ENCODE measurements at regions not wholly inside any gene's neighbourhood (a gene's known extent, or its start where the extent isn't known, plus 50 kb on each side); places are given as distances from the start of the nearest gene placed in this dataset.

DNA sequence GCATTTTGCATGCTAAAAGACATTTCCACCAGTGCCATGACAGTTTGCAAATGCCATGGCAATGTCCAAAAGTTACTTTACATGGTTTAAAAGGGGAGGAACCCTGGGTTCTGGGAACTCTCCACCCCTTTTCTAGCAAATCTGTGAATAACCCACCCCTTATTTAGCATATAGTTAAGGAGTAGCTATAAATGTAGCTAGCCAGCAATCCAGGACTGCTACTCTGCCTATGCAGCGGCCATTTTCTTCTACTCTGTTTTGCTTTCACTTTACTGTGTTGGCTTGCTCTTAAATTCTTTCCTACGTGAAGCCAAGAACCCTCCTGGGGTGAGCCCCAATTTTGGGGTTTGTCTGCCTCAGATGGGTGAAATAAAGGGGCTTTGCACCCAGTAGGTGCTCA is 141.0 kb downstream of the PTPN11 start:
- ATAC-seq = peak; percentile 65
- TF ChIP-seq PPARA (CRISPR knock-in tag; IDR thresholded peaks at IDR 0.05; ENCODE audit: borderline replicate concordance) = no peak
- TF ChIP-seq POU6F1 (CRISPR knock-in tag; IDR thresholded peaks at IDR 0.05; ENCODE audit: borderline replicate concordance, low read depth) = no peak
- no peak for TF ChIP-seq GLIS3 (CRISPR knock-in tag; IDR thresholded peaks at IDR 0.05)
- no peak for TF ChIP-seq TCF4 (CRISPR knock-in tag; IDR thresholded peaks at IDR 0.05; ENCODE audit: borderline replicate concordance)
- TF ChIP-seq ZNF565 (CRISPR knock-in tag; conservative IDR thresholded peaks at IDR 0.05; ENCODE audit: low read depth) = no peak
- TF ChIP-seq TSHZ2 (CRISPR knock-in tag; IDR thresholded peaks at IDR 0.05) = no peak
- TF ChIP-seq ZFP3 (CRISPR knock-in tag; IDR thresholded peaks at IDR 0.05) = no peak
- TF ChIP-seq ZFP30 (CRISPR knock-in tag; IDR thresholded peaks at IDR 0.05) = no peak
- TF ChIP-seq SNAI2 (CRISPR knock-in tag; IDR thresholded peaks at IDR 0.05) = no peak
- TF ChIP-seq ISL1 (CRISPR knock-in tag; IDR thresholded peaks at IDR 0.05) = no peak
- no peak for TF ChIP-seq ARNTL (CRISPR knock-in tag; IDR thresholded peaks at IDR 0.05; ENCODE audit: borderline replicate concordance, low read depth)
- TF ChIP-seq, protein P1, sequence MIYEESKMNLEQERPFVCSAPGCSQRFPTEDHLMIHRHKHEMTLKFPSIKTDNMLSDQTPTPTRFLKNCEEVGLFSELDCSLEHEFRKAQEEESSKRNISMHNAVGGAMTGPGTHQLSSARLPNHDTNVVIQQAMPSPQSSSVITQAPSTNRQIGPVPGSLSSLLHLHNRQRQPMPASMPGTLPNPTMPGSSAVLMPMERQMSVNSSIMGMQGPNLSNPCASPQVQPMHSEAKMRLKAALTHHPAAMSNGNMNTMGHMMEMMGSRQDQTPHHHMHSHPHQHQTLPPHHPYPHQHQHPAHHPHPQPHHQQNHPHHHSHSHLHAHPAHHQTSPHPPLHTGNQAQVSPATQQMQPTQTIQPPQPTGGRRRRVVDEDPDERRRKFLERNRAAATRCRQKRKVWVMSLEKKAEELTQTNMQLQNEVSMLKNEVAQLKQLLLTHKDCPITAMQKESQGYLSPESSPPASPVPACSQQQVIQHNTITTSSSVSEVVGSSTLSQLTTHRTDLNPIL (CRISPR knock-in tag; IDR thresholded peaks at IDR 0.05; ENCODE audit: low read depth) = no peak
- TF ChIP-seq RARB (CRISPR knock-in tag; IDR thresholded peaks at IDR 0.05) = no peak

DNA sequence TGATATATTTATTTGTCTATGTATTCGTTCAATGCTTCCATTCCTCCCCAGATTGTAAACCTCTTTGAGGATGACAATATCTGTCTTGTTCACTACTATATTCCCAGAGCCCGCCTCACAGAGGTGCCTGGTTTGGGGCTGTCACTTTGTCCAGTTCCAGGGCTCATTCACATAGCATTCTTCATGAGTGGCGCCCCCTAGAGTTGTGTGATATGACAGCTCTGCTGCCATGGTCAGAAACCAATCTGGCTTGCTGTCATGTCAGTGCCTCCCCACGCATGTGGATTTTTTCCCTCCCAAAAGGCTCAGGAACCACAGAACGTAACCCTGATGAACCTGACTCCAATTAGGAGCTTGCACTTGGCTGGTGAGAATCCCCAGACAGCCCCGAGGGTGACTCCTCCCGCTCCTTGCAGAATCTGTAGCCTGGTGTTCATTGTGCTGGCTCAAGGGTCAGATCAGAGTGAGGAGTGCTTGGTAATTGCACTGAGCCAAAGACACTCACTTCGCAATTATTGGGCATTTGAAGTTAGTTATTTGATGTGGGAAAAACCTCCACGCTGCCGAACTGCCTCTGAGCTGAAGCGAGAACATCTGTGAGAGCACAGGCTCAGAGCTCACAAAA is 145.5 kb downstream of the PTPN11 start:
- no peak for ATAC-seq
- TF ChIP-seq ZC3H10 (CRISPR knock-in tag; IDR thresholded peaks at IDR 0.05) = no peak
- TF ChIP-seq CSDC2 (CRISPR knock-in tag; IDR thresholded peaks at IDR 0.05) = no peak
- no peak for TF ChIP-seq ISL1 (CRISPR knock-in tag; IDR thresholded peaks at IDR 0.05)
- no peak for TF ChIP-seq ZFP30 (CRISPR knock-in tag; IDR thresholded peaks at IDR 0.05)
- no peak for TF ChIP-seq ESRRG (CRISPR knock-in tag; IDR thresholded peaks at IDR 0.05)
- no peak for TF ChIP-seq ZNF8 (CRISPR knock-in tag; IDR thresholded peaks at IDR 0.05)
- TF ChIP-seq OSR1 (CRISPR knock-in tag; IDR thresholded peaks at IDR 0.05) = no peak
- no peak for TF ChIP-seq ZNF70 (CRISPR knock-in tag; IDR thresholded peaks at IDR 0.05)
- no peak for TF ChIP-seq TSHZ2 (CRISPR knock-in tag; IDR thresholded peaks at IDR 0.05)
- TF ChIP-seq BACH2 (CRISPR knock-in tag; IDR thresholded peaks at IDR 0.05; ENCODE audit: borderline replicate concordance) = no peak
- TF ChIP-seq, protein P1 (CRISPR knock-in tag; IDR thresholded peaks at IDR 0.05; ENCODE audit: low read depth) = no peak
- no peak for TF ChIP-seq POU6F1 (CRISPR knock-in tag; IDR thresholded peaks at IDR 0.05; ENCODE audit: borderline replicate concordance, low read depth)

Measured in SK-N-SH treated with all-trans-retinoic acid at 6 μM for 48 hours (cell line).